Neutrophil (primary cell): ENCODE measurements at regions not wholly inside any gene's neighbourhood (a gene's known extent, or its start where the extent isn't known, plus 50 kb on each side); places are given as distances from the start of the nearest gene placed in this dataset.
A peak's percentile ranks its signal among the peaks of the same experiment; 100 is the strongest.
"Not testable (repeated sequence)": the region's sequence is repeated elsewhere in the genome, so short reads cannot be mapped to it uniquely, and the experiment has no call there.

Experiments used
- H3K27ac ChIP-seq: fragments of 200-600 bp; sonication (generic); 2 replicates; pipeline ENCODE4 v1.5.1; 2016; ENCODE audit warnings: mild to moderate bottlenecking, moderate library complexity
- H3K27me3 ChIP-seq: fragments of 200-600 bp; sonication (generic); 2 replicates; pipeline ENCODE4 v1.6.0; 2016; ENCODE audit warnings: mild to moderate bottlenecking
- H3K36me3 ChIP-seq: fragments of 200-600 bp; sonication (generic); 2 replicates; pipeline ENCODE4 v1.5.1; 2017
- H3K4me1 ChIP-seq, 2 experiments: fragments of 200-600 bp in 1 of 2; sonication (generic) in 1 of 2; 1 replicate in 1 of 2; 2 replicates in 1 of 2; pipeline versions ENCODE4 v1.5.1 to v1.6.1; 2013 to 2016; ENCODE audit warnings: low read depth in 1 of 2, low read length in 1 of 2, mild to moderate bottlenecking in 1 of 2, moderate library complexity in 1 of 2; ENCODE audit not compliant: control insufficient read depth in 1 of 2, insufficient read depth in 1 of 2
- H3K4me3 ChIP-seq, 2 experiments: fragments of 200-600 bp in 1 of 2; sonication (generic) in 1 of 2; 1 replicate in 1 of 2; 2 replicates in 1 of 2; pipeline ENCODE4 v1.5.1; 2013 to 2016; ENCODE audit warnings: low read depth in 1 of 2, low read length in 1 of 2, mild to moderate bottlenecking in 1 of 2, moderate library complexity in 1 of 2
- H3K9me3 ChIP-seq: fragments of 200-600 bp; sonication (generic); 2 replicates; pipeline ENCODE4 v1.5.1; 2016

GRCh38 chr9:94387338-94388010, 59.0 kb upstream of the NUTM2F start:
- H3K27me3 ChIP-seq, H3K4me3 ChIP-seq, H3K9me3 ChIP-seq, H3K36me3 ChIP-seq: not testable (repeated sequence)
- H3K4me1 ChIP-seq: peaks cover 19 to 26% of the 10 kb centered on the region in 2 experiments
- H3K27ac ChIP-seq: peak overlapping the region; percentile 48

GRCh38 chr9:94388011-94388406, 59.6 kb upstream of the NUTM2F start:
- peaks cover 19 to 26% of the 10 kb centered on the region in 2 experiments for H3K4me1 ChIP-seq
- H3K9me3 ChIP-seq, H3K27me3 ChIP-seq, H3K4me3 ChIP-seq, H3K36me3 ChIP-seq: not testable (repeated sequence)
- H3K27ac ChIP-seq: peak overlapping the region; percentile 13

- not testable (repeated sequence) for H3K27ac ChIP-seq, H3K36me3 ChIP-seq, H3K9me3 ChIP-seq, H3K27me3 ChIP-seq, H3K4me3 ChIP-seq
- peaks cover 13 to 22% of the 10 kb centered on the region in 2 experiments for H3K4me1 ChIP-seq
These were observed 62.1 kb upstream of the NUTM2F start for GRCh38 chr9:94390425-94391098.

GRCh38 chr9:94392971-94393624, 64.7 kb upstream of the NUTM2F start:
- not testable (repeated sequence) for H3K36me3 ChIP-seq, H3K9me3 ChIP-seq, H3K27me3 ChIP-seq, H3K4me3 ChIP-seq, H3K4me1 ChIP-seq, H3K27ac ChIP-seq

- H3K36me3 ChIP-seq, H3K4me3 ChIP-seq, H3K9me3 ChIP-seq, H3K27me3 ChIP-seq, H3K27ac ChIP-seq, H3K4me1 ChIP-seq: not testable (repeated sequence)
These were observed 69.4 kb upstream of the NUTM2F start for GRCh38 chr9:94397766-94398379.

GRCh38 chr9:94400461-94400860, 72.0 kb upstream of the NUTM2F start:
- not testable (repeated sequence) for H3K27ac ChIP-seq, H3K27me3 ChIP-seq, H3K4me1 ChIP-seq, H3K9me3 ChIP-seq, H3K36me3 ChIP-seq, H3K4me3 ChIP-seq

- not testable (repeated sequence) for H3K4me3 ChIP-seq, H3K36me3 ChIP-seq, H3K9me3 ChIP-seq, H3K27me3 ChIP-seq, H3K4me1 ChIP-seq, H3K27ac ChIP-seq
These were observed 74.4 kb upstream of the NUTM2F start for GRCh38 chr9:94402795-94403194.

- H3K36me3 ChIP-seq, H3K27me3 ChIP-seq, H3K27ac ChIP-seq, H3K4me3 ChIP-seq, H3K9me3 ChIP-seq, H3K4me1 ChIP-seq: not testable (repeated sequence)
These were observed 75.1 kb upstream of the NUTM2F start for GRCh38 chr9:94403571-94403970.

GRCh38 chr9:94413665-94414064, 85.2 kb upstream of the NUTM2F start:
- H3K9me3 ChIP-seq, H3K4me1 ChIP-seq, H3K27me3 ChIP-seq, H3K4me3 ChIP-seq: not testable (repeated sequence)
- Histone ChIP-seq H3K36me3 (peaks cover 17% of the 10 kb centered on the region), H3K27ac (peak overlapping the region; percentile 51)

- H3K4me3 ChIP-seq, H3K4me1 ChIP-seq, H3K9me3 ChIP-seq, H3K27ac ChIP-seq, H3K27me3 ChIP-seq: not testable (repeated sequence)
- peaks cover 17% of the 10 kb centered on the region for H3K36me3 ChIP-seq
These were observed 86.7 kb upstream of the NUTM2F start for GRCh38 chr9:94415111-94415510.

GRCh38 chr9:94420098-94420497, 91.7 kb upstream of the NUTM2F start:
- not testable (repeated sequence) for H3K27ac ChIP-seq, H3K9me3 ChIP-seq, H3K4me1 ChIP-seq, H3K4me3 ChIP-seq, H3K27me3 ChIP-seq
- H3K36me3 ChIP-seq: peaks cover 17% of the 10 kb centered on the region

- H3K4me3 ChIP-seq, H3K4me1 ChIP-seq, H3K27me3 ChIP-seq: not testable (repeated sequence)
These were observed 93.5 kb upstream of the NUTM2F start for GRCh38 chr9:94421951-94422350.

GRCh38 chr9:94425312-94425711, 96.9 kb upstream of the NUTM2F start:
- H3K4me1 ChIP-seq, H3K27me3 ChIP-seq, H3K27ac ChIP-seq, H3K36me3 ChIP-seq, H3K9me3 ChIP-seq, H3K4me3 ChIP-seq: not testable (repeated sequence)

More at GRCh38 chr9:94421951-94422350, 93.5 kb upstream of the NUTM2F start:
- not testable (repeated sequence) for H3K36me3 ChIP-seq, H3K27ac ChIP-seq, H3K9me3 ChIP-seq
